OCI-LY1 (cell line): ENCODE measurements at regions not wholly inside any gene's neighbourhood (a gene's known extent, or its start where the extent isn't known, plus 50 kb on each side); places are given as distances from the start of the nearest gene placed in this dataset.

Source experiments
- CTCF ChIP-seq: fragments of 200-600 bp; sonication (generic), shearing (Covaris generic); IDR thresholded peaks from 2 replicates; pipeline ENCODE4 v1.5.1; 2017; ENCODE audit warnings: mild to moderate bottlenecking, antibody characterized with exemption, low read length, moderate library complexity, mixed read lengths
- EZH2 ChIP-seq: fragments of 200-600 bp; sonication (generic), shearing (Covaris generic); IDR thresholded peaks from 2 replicates; pipeline ENCODE4 v1.8.0; 2017; ENCODE audit warnings: borderline replicate concordance, mixed run types, mild to moderate bottlenecking, antibody characterized with exemption, low read length, moderate library complexity, mixed read lengths

- TF ChIP-seq CTCF (no peak), EZH2 (no peak)
Observed at GRCh38 chr10:36194276-36194675, 552.2 kb upstream of the FZD8 start.
